NCI-H128 (cell line): ENCODE measurements at regions not wholly inside any gene's neighbourhood (a gene's known extent, or its start where the extent isn't known, plus 50 kb on each side); places are given as distances from the start of the nearest gene placed in this dataset.

Source experiments
- DNase-seq: peaks from one replicate; lab custom pipeline; 2025; ENCODE audit not compliant: unreplicated experiment; lab: John Stamatoyannopoulos, UW

DNA sequence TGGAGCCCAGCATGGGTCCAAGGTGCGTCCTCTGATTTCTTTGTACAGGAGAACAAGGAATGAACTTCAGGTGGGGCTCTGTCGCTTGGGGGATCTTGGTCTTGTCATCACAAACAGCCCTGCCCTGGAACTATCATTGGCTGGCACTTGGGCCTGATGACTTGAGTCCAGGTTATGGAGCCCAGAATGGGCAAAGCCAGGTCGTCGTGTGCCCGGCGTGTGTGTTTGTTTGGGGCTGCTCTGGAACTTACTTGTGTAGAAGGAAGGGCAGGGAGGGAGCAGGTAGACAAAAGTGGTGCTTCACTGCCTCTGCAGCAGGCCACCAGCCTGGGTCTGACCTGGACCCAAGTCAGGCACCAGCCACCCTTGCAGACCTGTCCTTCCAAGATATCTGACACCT is 306.3 kb upstream of the HS6ST1 start:
- DNase-seq, result no peak

DNA sequence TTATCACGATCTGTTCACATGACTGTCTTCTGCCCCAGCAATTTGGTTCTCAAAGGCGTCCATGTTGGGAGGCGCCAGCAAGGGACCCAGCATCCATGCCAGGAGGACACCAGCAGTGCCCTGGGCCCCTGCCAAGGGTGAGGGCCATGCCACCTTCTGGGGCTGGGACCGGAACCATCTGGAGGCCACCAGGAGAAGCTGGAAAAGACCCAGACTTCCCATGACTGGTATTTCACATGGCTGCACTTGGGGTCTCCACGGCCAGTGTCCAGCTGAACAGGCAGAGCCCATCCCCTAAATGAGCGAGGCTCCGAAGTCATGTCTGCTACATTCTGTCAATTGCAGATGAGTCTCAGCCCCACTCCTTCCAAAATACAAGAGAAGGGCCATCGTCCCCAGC is 306.8 kb upstream of the HS6ST1 start:
- no peak for DNase-seq

DNA sequence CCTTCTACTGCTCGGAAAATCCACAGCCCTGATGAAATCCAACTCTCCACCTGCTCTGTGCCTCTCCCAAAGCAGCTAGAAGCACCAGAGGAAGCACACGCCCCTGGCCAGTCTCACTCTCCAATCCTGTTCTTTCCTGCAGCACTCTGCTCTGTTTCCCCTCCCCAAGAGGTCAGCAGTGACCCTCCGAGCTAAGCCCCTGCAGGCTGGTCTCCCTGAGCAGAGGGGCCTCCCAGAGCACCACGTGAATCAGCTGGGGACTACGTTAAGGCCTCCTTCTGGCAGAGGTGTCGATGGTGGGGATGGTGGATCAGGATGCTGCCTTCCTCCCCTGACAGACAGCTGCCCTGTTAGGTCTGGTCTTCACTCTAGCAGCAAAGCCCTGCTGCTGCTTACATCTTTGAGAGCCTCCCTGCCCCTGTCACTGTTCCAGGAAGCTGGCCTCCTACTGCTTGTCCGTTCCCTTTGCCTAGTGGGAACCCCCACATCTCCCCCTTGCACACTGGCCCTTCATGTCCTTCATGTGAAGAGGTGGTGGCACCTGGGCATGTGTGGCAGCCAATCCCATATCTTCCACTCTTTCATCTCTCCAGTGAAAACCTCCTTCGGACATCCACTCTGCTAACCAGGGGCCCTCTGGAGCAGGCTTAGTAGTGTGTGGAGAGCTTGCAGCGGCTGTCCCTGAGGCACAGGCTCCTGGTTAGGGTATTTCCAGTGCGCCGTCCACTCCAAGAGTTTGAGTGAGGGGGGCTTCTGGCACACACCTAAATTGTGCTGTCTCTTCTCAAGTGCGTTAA is 307.5 kb upstream of the HS6ST1 start:
- DNase-seq, result no peak

DNA sequence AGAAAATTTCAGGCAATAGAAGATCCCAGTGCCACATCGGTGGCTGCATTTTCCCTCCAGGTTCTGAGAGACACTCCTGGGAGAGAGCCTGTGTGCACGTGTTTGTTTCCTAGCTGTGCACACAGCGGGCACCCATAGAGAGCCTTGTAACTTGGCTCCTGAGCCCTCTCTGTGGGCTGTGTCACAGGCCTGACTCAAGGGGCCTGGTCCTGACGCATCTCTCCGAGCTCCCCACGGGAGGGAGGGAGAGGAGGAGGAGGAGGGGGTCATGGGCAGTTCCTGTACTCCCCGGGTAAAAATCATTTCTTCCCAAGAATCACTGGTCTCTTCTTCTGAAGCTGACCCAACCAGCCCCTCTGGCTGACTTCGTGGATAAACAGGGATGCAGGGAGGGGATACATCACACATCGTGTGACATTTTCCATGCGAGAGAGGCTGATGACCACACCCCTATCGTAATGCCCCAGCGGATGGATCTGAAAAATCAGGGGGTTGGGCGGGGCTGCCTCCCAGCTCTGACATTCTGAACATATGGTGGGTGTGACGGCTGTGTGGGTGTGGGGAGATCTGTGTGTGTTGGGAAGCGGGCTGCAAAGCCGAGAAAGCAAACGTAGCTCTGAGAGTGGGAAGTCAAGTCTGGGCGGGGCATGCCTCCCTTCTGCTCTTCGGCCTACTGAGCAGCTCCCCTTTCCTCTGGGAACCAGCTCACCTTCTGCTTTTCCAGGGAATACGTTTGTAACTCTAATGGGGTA is 308.3 kb upstream of the HS6ST1 start:
- DNase-seq, result no peak

DNA sequence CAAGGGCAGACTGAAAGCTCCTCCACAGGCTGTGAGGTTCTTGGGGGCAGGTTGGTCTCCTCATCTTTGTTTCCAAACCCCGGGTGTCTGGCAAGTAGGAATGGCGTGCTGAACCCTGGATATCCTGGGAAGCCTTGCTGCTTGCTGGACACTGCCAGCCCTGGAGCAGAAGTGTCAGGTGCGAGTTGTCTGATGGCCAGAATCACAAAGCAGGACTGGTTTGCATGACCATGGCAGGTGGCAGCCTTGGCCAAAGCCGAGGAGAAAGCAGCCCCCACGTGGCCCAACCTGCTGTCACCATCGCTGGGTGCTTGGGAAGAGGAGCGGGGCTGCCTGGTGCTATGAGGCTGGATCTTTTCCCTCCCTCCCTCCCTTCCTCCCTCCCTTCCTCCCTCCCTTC is 309.5 kb upstream of the HS6ST1 start:
- DNase-seq, result no peak

DNA sequence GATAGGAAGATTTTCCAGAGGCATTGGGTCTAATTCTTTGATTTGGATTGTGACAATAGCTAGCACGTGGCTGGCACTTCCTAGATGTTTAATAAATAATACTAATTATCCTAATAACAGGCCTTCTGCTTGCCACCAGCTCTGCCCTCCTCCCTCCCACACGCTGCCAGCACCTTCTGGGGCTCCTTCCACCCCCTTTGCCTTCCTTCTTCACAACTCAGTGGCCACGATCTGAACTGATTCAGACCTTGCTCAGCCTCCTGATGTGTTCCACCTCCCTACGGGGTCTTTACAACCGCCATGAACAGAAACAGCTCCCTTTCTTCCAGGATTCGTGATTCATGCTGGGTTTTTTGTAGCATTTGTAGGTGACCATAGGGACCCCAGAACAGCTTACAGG is 310.3 kb upstream of the HS6ST1 start:
- DNase-seq, result no peak

DNA sequence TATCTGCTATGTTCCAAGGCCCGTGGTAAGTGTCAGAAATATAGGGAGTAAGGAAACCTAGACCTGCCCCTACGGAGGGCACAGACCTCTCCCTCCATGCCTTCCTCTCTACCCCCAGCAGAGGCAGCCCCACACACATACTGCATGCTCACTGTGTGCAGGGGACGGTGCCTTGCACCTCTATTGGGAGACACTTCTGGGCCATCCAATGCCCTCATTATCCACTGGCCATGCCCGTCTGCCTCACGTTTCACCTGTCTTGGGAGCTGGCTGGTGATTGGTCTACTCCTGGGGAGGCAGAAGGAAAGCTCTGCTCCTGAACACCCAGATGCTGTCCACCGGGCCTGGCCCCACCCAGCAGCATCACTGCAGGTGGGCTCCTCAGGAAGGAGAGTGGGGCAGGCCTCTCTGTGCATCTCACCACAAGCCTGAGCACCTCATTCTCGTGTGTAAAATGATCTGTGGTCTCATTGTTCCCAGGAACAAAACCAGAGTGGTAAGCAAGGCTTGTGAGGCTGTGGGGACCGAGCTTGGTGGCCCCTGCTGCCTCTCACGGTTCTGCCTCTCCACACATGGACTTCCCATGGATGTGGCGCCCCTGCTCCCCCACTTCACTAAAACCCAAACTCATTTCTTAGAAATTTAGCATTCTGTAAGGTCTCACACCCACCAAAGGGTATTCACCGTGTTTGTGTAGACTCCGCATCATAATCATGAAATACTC is 312.5 kb upstream of the HS6ST1 start:
- no peak for DNase-seq

DNA sequence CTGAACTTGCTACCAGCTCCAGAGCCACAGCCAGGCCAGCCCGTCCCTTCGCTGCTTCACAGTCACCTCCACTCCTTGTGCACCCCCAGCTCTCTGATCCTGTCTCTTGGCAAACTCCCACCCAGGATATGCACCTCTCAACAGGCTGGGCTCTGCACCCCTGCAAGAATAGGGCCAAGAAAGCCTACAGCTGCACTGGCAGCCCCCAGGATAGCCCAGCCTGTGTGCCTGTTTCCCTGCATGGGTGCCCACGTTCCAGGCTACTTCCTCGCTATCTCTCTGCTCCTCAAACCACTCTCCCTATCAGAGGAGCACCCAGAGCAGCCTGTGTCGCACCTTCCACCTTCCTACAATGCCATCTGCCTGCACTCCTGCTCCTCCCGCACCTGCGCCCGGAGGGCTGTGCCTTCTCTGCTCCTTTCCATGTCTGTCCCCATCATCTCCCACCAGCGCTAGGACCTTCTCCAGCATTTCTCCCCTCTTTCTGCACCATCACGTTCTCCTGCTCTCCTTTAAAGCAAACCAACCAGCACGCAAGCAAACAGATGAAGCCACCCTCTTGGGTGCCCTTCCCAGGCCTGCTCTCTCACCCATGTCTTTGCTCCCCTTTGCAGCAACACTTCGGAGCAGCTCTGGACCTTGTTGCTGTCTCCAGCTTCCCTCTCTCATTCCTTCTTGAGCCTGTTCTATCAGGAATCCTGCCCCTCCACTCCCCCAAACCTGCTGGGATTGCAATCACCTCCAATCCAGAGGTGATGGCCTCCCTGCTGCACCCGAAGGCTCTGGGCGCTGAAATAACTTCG is 313.2 kb upstream of the HS6ST1 start:
- no peak for DNase-seq

DNA sequence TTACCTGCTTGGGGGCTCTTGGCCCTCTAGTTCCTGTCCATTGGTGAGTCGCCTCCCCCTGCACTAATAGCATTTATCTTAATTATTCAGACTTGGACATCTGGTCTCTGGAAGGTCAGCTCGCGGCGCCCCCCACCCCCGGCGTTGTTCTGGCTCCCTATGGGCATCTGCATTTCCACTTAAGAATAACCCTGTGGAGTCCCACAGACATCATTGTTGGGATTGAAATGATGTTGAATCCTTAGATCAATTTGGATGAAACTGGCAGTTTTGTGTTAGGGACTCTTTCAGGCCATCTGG is 313.8 kb upstream of the HS6ST1 start:
- DNase-seq, result no peak

DNA sequence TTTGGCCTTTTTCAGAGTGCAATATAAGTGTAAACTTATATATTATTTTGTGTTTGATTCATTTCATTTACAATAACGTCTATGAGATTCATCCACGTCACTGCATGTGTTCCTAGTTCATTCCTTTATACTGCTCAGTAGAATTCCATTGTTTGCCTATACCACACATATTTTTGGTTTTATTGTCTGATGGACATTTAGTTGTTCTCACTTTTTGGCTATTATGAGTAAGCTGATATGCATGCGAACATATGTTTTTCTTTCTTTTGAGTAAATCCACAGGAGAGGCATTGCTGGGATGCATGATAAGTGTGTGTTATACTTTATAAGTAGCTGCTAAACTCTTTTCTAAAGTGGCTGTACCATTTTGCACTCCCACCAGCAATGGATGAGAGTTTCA is 314.8 kb upstream of the HS6ST1 start:
- no peak for DNase-seq

DNA sequence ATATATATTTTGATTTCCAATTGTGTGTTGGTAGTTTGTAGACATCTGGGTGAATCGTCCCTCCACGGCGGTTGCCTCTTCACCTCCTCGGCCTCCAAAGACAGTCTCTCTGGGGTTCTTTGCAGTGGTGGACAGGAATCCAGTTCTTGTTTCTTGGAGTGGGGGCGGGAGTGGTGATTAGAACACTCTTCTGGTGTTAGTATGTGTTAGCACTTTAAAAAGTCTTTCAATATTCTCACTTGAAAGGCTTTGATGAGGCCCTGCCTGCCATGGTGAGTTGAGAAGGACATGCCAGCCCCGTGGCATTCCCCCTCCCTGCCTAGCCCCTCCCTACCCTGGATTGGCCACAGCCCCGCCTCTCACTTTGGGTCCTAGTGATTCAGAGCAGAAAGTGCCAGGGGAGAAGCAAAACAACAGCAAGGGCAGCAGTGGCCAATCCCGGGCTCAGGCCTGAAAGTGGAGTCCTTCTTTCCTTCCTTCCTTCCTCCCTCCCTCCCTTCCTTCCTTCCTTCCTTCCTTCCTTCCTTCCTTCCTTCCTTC is 316.8 kb upstream of the HS6ST1 start:
- no peak for DNase-seq

DNA sequence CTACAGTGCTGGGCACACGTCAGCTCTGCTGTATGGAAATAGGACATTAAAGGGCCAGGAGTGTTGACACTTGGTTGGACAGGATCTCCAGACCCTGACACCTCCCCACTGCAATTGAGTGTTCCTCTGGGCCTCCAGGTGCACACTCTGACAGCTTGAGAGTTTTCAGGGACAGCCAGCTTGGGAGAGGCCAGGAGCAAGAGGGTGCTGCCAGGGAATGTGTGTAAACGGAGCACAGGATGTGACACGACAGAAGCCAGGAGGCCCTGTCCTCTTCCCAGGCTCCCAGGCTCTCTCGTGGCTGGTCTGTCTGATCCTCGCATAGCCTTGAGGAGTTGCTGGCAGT is 318.1 kb upstream of the HS6ST1 start:
- no peak for DNase-seq

DNA sequence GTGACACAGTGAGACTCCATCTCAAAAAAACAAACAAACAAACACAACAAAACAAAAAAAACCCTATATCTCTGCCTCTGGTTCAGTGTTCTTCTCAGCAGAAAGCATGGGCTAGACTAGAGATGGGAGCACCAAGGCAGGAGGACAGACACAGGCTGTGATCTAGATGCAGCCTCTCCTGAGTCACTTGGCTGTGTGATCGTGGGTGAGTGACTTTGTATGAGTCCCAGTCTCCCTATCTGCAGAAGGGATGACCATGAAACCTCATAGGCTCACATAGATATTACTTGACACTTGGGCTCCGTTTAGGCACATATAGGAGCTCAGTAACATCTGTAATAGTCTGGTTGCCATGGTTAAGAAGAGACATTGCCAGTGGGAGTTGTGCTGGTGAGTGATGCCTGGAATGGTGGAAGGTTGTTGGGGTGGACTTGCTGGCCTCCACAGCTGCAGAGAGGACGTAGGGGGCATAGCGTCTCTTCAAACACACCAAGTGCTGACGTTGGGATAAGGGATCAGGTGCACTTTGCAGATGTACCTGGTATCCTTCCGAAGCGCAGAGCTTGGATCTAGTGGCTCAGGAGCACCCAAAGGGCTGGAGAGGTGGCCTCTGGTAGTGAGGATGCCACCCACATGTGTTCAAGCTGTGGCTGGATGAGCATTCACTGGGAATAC is 318.9 kb upstream of the HS6ST1 start:
- no peak for DNase-seq

DNA sequence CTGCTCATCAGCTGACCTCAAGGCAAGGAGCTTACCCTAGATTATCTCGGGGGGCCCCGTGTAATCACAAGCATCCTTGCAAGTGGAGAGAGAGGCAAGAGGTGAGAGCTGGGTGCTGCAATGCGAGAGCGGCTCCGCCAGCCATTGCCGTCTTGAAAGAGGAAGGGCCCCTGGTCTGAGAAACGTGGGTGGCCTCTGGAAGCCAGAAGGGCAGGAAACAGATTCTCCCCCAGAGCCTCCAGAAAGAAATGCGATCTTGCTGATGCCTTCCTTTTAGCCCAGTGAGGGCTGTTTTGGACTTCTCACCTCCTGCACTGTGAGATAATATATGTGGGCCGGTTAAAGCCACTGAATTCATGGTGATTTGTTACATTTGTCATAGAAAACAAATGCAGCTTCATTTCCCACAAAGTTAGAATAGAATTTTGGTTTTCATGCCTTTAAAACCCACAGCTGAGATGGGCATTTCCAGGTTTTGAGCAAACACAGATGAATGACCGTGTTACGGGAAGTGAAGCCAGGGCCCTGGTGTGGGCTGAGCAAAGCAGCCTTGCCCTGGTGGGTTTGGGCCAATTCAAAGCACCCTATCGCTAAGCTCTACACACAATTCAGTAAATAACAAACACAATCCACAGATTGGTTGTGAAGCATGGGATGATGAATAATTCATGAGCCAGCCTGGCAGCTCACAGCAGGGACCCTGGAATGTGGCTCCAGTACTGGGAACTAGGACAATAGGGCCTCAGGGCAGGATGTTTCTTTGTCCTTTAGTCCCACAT is 319.9 kb upstream of the HS6ST1 start:
- no peak for DNase-seq

DNA sequence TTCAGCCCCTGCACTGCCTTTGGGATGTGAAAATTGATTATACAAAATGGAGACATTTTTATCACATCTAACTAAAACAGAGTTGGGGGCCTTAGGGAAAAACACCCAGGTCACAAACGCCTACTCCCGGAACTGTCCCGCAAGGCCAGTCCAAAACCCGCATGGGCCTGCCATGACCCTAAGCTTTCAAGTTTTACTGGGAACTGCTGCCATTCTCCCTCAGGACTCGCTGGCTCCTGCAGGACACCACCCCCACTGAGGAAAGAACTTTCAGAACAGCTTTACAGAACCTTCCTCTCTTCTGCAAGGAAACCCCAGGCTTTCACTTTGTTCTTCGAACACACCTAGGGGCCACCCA is 320.4 kb upstream of the HS6ST1 start:
- no peak for DNase-seq

DNA sequence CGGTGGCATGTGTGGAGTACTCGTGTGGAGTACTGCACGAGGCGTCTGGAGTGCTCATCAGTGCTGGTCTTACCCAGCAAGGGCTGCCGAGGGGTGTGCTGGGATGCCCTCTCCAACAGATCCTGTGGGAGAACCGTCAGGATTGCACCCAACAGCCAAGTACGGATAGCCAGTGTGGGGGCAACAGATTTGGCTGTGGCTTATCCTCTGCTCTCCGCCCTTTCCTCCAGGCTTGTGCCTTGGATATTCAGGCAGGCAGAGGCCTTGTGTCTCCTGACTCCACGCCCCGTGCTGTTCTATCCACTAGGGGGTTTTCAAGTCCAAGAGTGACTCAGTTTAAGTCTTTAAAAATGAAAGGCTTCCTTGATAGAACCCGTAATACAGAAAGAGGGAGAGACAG is 321.0 kb upstream of the HS6ST1 start:
- no peak for DNase-seq

DNA sequence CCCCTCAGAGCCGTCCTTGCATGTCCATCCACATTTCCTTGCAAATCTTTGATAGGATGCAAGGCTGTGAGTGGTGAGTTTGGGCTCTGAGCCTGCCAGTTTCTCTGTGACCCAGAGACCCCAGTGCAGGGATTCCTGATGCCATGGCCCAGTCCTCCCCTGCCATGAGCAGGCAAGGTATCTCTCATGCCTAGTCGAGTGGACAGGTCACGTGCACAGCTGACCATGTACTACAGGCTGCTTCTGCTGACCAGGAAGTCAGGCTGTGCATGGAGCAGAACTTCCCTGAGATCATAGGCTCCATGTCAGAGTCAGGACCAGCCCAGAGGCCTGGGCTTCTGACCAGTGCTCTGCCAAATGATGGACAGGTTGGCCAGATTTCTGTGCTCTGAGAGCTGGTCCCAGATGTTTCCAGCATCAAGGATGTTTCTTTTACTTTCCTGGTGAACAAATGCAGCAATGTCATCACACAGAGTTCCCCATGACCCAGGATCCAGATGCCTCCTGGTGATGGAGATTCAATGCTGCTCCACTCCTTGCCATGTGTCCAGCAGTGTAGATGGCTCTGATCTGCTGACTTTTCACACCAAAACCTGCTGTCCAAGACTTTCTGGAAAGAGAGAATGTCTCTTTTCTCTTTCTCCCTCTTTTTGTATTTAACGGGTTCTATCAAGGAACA is 321.6 kb upstream of the HS6ST1 start:
- DNase-seq, result no peak

DNA sequence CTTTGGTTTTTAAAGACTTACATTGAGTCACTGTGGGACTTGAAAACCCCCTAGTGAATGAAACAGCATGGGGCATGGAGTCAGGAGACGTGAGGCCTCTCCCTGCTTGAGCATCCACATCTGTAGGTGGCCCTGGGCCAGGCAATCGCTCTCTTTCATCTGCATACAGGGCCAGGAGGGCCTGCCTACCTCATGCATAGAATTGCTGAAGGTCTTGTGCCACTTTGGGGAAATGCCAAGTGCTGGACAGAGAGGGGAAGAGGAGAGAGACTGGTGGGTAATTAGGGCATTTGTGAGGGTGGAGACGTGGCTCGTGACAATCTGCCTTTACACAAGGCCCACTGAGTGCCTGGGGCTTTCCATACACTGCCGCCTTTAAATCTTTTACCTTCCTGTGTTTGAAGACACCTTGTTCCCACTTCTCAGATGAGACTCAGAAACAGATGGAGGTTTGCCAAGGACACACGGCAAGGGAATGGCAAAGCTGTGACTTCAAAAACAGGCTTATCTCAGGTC is 322.2 kb upstream of the HS6ST1 start:
- DNase-seq, result no peak

DNA sequence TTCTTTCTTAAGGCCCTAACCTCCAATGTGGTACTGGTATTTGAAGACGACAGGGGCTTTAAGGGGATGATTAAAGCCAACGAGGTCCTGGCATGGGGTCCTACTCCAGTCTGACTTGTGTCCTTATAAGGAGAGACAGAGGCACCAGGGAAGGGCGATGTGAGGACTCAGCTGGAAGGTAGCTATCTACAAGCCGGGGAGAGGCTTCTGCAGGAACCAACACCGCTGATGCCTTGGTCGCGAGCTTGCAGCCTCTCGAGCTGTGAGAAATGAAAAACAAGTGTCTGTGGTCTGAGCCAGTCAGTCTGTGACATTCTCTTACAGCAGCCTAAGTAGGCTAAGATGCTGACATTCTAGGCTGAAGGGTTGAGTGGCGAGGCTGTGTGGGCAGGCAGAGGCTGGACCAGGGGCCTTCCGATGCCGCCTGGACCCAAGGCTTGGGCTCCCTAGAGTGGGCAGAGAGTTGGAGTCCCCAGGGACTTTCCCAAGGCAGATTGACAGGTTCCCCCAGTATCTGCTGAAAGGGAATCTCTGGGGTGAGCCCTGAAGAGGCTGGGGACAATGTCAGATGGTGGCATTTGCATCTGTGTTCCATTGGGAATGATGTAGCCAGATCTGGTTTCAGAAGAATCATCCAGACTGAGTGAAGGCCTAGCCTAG is 322.9 kb upstream of the HS6ST1 start:
- no peak for DNase-seq
